GM18519 (cell line): ENCODE measurements at regions not wholly inside any gene's neighbourhood (a gene's known extent, or its start where the extent isn't known, plus 50 kb on each side); places are given as distances from the start of the nearest gene placed in this dataset.
"Not testable (repeated sequence)": the region's sequence is repeated elsewhere in the genome, so short reads cannot be mapped to it uniquely, and the experiment has no call there.

Experiments
- ATAC-seq: cut with Tn5 transposase; IDR thresholded peaks from one replicate; pipeline ENCODE4 v1.9.1; 2021; ENCODE audit warnings: mild to moderate bottlenecking, moderate library complexity; ENCODE audit not compliant: unreplicated experiment, low FRiP score

- ATAC-seq: no peak
These were observed 301.3 kb downstream of the TFAP2B start for GRCh38 chr6:51120016-51120415.

DNA sequence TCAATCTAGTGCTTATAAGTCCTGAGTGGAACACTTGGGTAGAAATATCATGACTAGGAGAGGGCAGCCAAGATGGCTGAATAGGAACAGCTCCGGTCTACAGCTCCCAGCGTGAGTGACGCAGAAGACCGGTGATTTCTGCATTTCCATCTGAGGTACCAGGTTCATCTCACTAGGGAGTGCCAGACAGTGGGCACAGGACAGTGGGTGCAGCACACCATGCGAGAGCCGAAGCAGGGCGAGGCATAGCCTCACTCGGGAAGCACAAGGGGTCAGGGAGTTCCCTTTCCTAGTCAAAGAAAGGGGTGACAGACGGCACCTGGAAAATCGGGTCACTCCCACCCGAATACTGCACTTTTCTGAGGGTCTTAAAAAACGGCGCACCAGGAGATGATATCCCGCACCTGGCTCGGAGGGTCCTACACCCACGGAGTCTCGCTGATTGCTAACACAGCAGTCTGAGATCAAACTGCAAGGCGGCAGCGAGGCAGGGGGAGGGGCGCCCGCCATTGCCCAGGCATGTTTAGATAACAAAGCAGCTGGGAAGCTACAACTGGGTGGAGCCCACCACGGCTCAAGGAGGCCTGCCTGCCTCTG, 302.8 kb downstream of the TFAP2B start:
- ATAC-seq: not testable (repeated sequence)

GRCh38 chr6:51129043-51129442, 310.4 kb downstream of the TFAP2B start:
- ATAC-seq: no peak

DNA sequence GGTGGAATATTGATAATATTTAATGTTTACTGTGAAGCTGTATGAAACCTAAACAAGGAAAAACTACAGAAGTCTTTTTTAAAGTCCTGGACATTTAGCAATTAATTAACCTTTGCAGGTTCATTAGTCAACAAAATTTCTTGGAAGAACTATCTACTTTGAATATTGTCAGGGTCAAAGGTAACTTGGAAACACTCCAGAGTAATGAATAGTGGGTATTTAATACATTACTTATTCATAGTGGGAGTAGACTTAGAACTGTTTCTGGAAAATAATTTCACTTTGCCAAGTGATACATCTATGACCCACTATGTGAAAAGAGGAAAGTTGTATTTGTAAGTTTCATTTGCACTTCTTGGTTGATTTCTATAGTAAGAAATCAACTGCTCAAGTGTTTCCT, 319.1 kb downstream of the TFAP2B start:
- ATAC-seq: no peak

GRCh38 chr6:51139950-51140385, 321.3 kb downstream of the TFAP2B start:
- no peak for ATAC-seq

- ATAC-seq: no peak
These were observed 322.4 kb downstream of the TFAP2B start for GRCh38 chr6:51141080-51141479.

DNA sequence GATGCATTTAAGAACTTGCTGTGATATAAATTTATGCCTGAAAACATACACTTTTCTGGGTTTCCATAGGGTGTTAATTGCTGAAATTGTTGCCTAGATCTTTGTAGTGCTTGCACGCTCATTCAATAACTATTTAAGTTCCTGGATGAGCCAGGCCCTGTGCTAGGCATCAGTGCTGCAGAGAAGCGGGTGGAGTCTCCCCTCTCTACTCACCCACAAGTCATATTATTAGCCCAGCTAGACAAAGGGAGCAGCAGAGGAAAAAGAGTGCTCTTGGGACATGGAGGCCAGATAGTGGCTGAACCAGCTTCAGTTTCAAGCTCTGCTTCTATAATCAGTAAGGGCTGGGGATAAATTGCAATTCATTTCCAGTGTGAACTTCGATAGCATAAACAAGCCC, 329.1 kb downstream of the TFAP2B start:
- ATAC-seq: no peak

DNA sequence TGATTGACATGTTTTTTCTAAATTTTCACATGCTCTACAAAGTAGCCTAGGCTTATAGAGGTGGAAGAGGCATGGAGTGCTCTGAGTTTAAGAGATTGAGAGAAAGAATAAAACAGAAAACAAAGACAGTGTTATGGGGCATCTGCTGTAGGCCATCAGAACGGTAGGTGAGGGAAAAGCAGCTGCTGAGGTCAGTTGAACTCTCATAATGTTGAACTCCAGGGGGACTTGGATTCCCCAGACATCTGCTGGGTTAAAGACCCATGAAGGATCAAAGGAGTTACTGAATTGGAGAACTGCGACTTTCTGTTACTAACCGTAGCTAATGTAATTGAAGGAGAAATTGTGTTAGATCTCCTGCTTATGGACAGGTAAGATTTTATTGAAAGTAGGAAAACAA, 333.9 kb downstream of the TFAP2B start:
- ATAC-seq: no peak

DNA sequence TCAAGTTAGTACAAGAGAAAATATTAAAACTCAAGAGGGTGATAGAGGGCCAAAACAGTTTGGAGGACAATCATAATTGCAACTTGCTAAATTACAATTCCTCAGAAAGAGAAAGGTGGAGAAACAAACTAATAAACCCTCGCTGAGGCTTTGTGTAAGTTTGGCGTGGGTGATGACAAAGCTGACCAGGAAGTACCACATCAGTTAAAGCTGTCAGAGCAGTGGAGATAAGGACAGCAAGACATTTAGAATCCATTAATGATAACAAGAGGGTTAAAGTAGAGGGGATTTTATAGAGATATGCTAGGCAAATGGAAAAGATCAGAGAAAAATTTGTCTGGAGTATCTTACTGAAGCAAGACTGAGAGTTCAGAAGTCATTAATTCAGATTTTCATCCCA, 334.4 kb downstream of the TFAP2B start:
- no peak for ATAC-seq

DNA sequence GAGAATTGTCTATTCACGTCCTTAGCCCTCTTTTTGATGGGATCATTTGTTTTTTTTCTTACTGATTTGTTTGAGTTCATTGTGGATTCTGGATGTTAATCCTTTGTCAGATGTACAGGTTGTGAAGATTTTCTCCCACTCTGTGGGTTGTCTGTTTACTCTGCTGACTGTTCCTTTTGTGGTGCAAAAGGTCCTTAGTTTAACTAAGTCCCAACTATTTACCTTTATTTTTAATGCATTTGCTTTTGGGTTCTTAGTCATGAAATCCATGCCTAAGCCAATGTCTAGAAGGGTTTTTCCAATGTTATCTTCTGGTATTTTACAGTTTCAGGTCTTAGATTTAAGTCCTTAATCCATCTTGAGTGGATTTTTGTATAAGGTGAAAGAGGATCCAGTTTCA, 336.3 kb downstream of the TFAP2B start:
- not testable (repeated sequence) for ATAC-seq

DNA sequence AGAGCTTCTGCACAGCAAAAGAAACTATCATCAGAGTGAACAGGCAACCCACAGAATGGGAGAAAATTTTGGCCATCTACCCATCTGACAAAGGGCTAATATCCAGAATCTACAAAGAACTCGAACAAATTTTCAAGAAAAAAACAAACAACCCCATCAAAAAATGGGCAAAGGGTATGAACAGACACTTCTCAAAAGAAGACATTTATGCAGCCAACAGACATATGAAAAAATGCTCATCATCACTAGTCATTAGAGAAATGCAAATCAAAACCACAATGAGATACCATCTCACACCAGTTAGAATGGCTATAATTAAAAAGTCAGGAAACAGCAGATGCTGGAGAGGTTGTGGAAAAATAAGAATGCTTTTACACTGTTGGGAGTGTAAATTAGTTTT, 340.6 kb downstream of the TFAP2B start:
- not testable (repeated sequence) for ATAC-seq

DNA sequence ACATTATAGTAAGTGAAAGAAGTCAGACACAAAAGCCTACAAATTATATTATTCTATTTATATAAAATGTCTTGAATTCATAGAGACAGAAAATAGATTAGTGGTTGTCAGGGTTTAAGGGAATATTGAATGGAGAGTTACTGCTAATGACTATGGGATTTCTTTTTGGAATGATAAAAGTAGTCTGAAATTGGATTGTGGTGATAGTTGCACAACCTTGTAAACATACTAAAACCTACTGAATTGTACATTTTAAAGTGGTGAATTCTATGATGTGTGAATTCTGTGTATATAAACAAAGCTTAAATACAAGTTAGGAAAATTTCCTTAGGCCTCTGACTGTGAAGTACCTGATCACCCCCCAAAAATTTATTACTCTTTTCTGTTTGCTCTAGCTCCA, 343.1 kb downstream of the TFAP2B start:
- ATAC-seq: no peak

GRCh38 chr6:51163843-51164529, 345.3 kb downstream of the TFAP2B start:
- ATAC-seq: no peak

- no peak for ATAC-seq
These were observed 348.2 kb downstream of the TFAP2B start for GRCh38 chr6:51166914-51167313.

DNA sequence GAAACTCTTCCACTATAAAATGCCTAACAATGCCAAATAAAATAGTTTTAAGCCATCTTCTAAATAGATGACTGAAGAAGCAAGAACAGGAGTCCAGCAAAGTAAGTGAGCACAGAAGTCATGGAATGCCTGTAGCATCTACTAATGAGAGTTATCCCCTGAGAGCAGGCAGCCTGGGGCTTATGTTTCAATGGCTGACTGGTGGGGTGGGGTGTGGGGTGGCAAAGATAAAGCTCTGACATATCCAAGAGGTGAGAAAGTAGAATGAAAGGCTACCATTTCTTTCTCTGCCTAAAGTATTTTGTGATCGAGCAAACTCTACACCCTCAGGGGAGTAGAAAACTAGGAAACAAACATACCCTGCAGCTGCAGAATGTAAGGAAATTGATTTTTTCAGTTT, 348.8 kb downstream of the TFAP2B start:
- no peak for ATAC-seq

GRCh38 chr6:51182827-51183226, 364.2 kb downstream of the TFAP2B start:
- no peak for ATAC-seq

- no peak for ATAC-seq
These were observed 365.4 kb downstream of the TFAP2B start for GRCh38 chr6:51184046-51184445.

DNA sequence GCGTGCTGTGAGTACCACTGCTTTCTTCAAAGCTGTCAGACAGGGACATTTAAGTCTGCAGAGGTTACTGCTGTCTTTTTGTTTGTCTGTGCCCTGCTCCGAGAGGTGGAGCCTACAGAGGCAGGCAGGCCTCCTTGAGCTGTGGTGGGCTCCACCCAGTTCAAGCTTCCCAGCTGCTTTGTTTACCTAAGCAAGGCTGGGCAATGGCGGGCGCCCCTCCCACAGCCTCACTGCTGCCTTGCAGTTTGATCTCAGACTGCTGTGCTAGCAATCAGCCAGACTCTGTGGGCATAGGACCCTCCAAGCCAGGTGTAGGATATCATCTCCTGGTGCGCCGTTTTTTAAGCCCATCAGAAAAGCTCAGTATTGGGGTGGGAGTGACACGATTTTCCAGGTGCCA, 374.5 kb downstream of the TFAP2B start:
- ATAC-seq: not testable (repeated sequence)

DNA sequence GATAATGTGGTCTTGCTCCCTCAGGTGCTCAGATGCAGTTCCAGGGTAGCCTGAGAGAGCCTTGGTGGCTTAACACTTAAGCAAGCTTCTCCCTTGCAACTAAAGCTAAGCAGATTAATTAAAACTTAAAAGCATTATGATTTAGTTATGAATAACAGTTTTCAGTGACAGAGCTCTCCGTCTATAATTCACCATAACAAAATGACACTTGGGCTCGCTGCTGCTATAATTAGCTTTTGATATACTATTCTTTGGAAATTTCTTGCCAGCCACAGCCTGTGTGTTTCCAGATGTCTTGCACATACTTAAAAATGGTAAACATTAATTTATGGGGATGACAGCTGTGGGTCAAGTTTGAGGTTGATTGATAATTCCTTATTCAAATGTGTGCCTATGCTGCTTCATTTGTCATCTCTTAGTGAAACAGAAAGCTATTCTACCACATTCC, 380.5 kb downstream of the TFAP2B start:
- no peak for ATAC-seq

DNA sequence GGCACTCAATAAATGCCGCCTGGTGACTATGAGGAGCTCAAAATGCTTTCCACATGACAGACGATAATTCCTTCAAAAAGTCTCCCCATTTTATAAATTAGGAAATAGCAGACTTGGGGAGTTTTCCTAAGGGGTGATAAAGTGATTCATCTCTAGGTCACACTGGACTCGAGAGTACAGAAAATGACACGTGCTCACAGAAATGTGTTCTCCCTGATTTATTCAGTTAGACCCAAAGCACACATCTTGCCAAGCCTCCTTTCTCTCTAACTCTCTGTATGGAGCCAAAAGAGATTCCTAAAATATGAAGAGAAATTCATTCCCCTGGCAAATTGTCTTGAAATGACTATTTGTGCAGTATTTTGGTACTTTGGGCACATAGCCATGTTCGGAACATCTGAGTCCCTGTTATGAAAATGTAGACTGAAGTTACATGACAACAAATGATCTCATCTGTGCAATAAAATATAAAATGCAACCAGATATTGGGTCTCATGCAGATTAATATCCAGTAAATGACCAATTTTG, 381.1 kb downstream of the TFAP2B start:
- no peak for ATAC-seq

GRCh38 chr6:51200676-51201075, 382.0 kb downstream of the TFAP2B start:
- ATAC-seq: no peak

- not testable (repeated sequence) for ATAC-seq
These were observed 384.0 kb downstream of the TFAP2B start for GRCh38 chr6:51202653-51203052.
